Transverse colon (tissue), 4 donors: ENCODE measurements at regions not wholly inside any gene's neighbourhood (a gene's known extent, or its start where the extent isn't known, plus 50 kb on each side); places are given as distances from the start of the nearest gene placed in this dataset.

ENCODE experiments used
- small RNA-seq, 4 donors: library from RNA; depleted of rRNA; stranded (forward); fragments of <200 nt; gene quantifications; one replicate each; pipeline ENCODE3, GENCODE V24; 2016

Small RNA genes lying in the stretch of these regions (small RNA-seq; reads per million reads assigned to genes)
- 0 to 11.6 (median 0.57) reads per million in 4 donors for gene MIR5100
